Retinal pigment epithelial cell (primary cell): ENCODE measurements at regions not wholly inside any gene's neighbourhood (a gene's known extent, or its start where the extent isn't known, plus 50 kb on each side); places are given as distances from the start of the nearest gene placed in this dataset.

Experiments
- DNase-seq: peaks from one replicate; pipeline ENCODE4 v3.0.0-alpha.2; 2010; ENCODE audit warnings: low read depth
- H3K4me3 ChIP-seq: 2 replicates; pipeline ENCODE4 v1.5.1; 2011; ENCODE audit warnings: mild to moderate bottlenecking, low read length, control low read depth, moderate library complexity
- CTCF ChIP-seq: conservative IDR thresholded peaks from 2 replicates; pipeline ENCODE4 v1.5.1; 2011; ENCODE audit warnings: low read depth, low read length, control low read depth, inconsistent platforms

GRCh38 chr2:16323551-16324543, 341.8 kb downstream of the CYRIA start:
- TF ChIP-seq CTCF, result no peak
- H3K4me3 ChIP-seq, result no peak overlapping the region
- DNase-seq, result no peak

GRCh38 chr2:16323126-16323520, 342.5 kb downstream of the CYRIA start:
- TF ChIP-seq CTCF, result no peak
- H3K4me3 ChIP-seq, result no peak overlapping the region
- no peak for DNase-seq

GRCh38 chr2:16322308-16323125, 343.1 kb downstream of the CYRIA start:
- TF ChIP-seq CTCF, result no peak
- no peak for DNase-seq
- H3K4me3 ChIP-seq, result no peak overlapping the region

GRCh38 chr2:16321872-16322271, 343.8 kb downstream of the CYRIA start:
- no peak overlapping the region for H3K4me3 ChIP-seq
- TF ChIP-seq CTCF, result no peak

GRCh38 chr2:16321256-16321655, 344.4 kb downstream of the CYRIA start:
- DNase-seq, result no peak
- no peak for TF ChIP-seq CTCF
- H3K4me3 ChIP-seq, result no peak overlapping the region

More at GRCh38 chr2:16321872-16322271, 343.8 kb downstream of the CYRIA start:
- DNase-seq, result no peak

- no peak for TF ChIP-seq CTCF
- H3K4me3 ChIP-seq, result no peak overlapping the region
- no peak for DNase-seq
Measured at GRCh38 chr2:16320716-16321115, 344.9 kb downstream of the CYRIA start.
